ENCODE measurements at regions not wholly inside any gene's neighbourhood (a gene's known extent, or its start where the extent isn't known, plus 50 kb on each side); places are given as distances from the start of the nearest gene placed in this dataset.
"Not testable (repeated sequence)": the region's sequence is repeated elsewhere in the genome, so short reads cannot be mapped to it uniquely, and the experiment has no call there.

GRCh38 chr6:14373648-14374437 is 256.3 kb downstream of the CD83 start:
- no peak for DNase-seq

GRCh38 chr6:14375930-14376329 is 258.4 kb downstream of the CD83 start:
- no peak for DNase-seq

- no peak for DNase-seq
These were observed 262.0 kb downstream of the CD83 start for GRCh38 chr6:14379568-14379967.

GRCh38 chr6:14380086-14380820 is 262.7 kb downstream of the CD83 start:
- no peak for DNase-seq

- peak in 1 of 2 experiments; percentile 70 for DNase-seq
These were observed 263.6 kb downstream of the CD83 start for GRCh38 chr6:14380901-14381828.

GRCh38 chr6:14381829-14382677 is 264.5 kb downstream of the CD83 start:
- DNase-seq, result peak; percentile 66 to 73

- no peak for DNase-seq
These were observed 265.2 kb downstream of the CD83 start for GRCh38 chr6:14382678-14383236.

- DNase-seq, result no peak
These were observed 266.0 kb downstream of the CD83 start for GRCh38 chr6:14383393-14384174.

- DNase-seq, result peak; percentile 35 to 40
These were observed 266.8 kb downstream of the CD83 start for GRCh38 chr6:14384175-14384949.

- no peak for DNase-seq
These were observed 268.7 kb downstream of the CD83 start for GRCh38 chr6:14386263-14386662.

GRCh38 chr6:14386668-14387067 is 269.1 kb downstream of the CD83 start:
- DNase-seq, result no peak

- DNase-seq, result no peak
These were observed 270.8 kb downstream of the CD83 start for GRCh38 chr6:14388371-14388770.

- DNase-seq, result not testable (repeated sequence)
These were observed 272.2 kb downstream of the CD83 start for GRCh38 chr6:14389776-14390175.

- DNase-seq, result no peak
These were observed 273.2 kb downstream of the CD83 start for GRCh38 chr6:14390805-14391204.

GRCh38 chr6:14393910-14394309 is 276.3 kb downstream of the CD83 start:
- DNase-seq, result no peak

- DNase-seq, result no peak
These were observed 278.8 kb downstream of the CD83 start for GRCh38 chr6:14396392-14396791.

- DNase-seq, result no peak
These were observed 279.4 kb downstream of the CD83 start for GRCh38 chr6:14396826-14397517.

GRCh38 chr6:14397518-14397901 is 279.9 kb downstream of the CD83 start:
- DNase-seq, result no peak

GRCh38 chr6:14398953-14399352 is 281.4 kb downstream of the CD83 start:
- no peak for DNase-seq

- DNase-seq, result no peak
These were observed 282.1 kb downstream of the CD83 start for GRCh38 chr6:14399635-14400034.

All from NCI-H187 (cell line).